ENCODE measurements at regions not wholly inside any gene's neighbourhood (a gene's known extent, or its start where the extent isn't known, plus 50 kb on each side); places are given as distances from the start of the nearest gene placed in this dataset.
"Not testable (repeated sequence)": the region's sequence is repeated elsewhere in the genome, so short reads cannot be mapped to it uniquely, and the experiment has no call there.

GRCh38 chr7:112930787-112931186 lies 140.6 kb upstream of the TMEM168 start:
- peak; percentile 35 for DNase-seq

- DNase-seq: peak; percentile 17
These were observed 139.2 kb upstream of the TMEM168 start for GRCh38 chr7:112929421-112929820.

GRCh38 chr7:112926018-112926417 lies 135.8 kb upstream of the TMEM168 start:
- DNase-seq: no peak

GRCh38 chr7:112922546-112922945 lies 132.4 kb upstream of the TMEM168 start:
- not testable (repeated sequence) for DNase-seq

- not testable (repeated sequence) for DNase-seq
These were observed 126.2 kb upstream of the TMEM168 start for GRCh38 chr7:112916431-112916830.

- no peak for DNase-seq
These were observed 117.9 kb upstream of the TMEM168 start for GRCh38 chr7:112908086-112908485.

- DNase-seq: no peak
These were observed 117.5 kb upstream of the TMEM168 start for GRCh38 chr7:112907658-112908057.

GRCh38 chr7:112905950-112906349 lies 115.8 kb upstream of the TMEM168 start:
- no peak for DNase-seq

- no peak for DNase-seq
These were observed 115.2 kb upstream of the TMEM168 start for GRCh38 chr7:112905413-112905812.

GRCh38 chr7:112898432-112899290 lies 108.5 kb upstream of the TMEM168 start:
- peak; percentile 69 for DNase-seq

GRCh38 chr7:112897839-112898431 lies 107.7 kb upstream of the TMEM168 start:
- no peak for DNase-seq

- no peak for DNase-seq
These were observed 105.9 kb upstream of the TMEM168 start for GRCh38 chr7:112896026-112896601.

- DNase-seq: peak; percentile 57
These were observed 102.1 kb upstream of the TMEM168 start for GRCh38 chr7:112892263-112892662.

GRCh38 chr7:112891698-112892097 lies 101.5 kb upstream of the TMEM168 start:
- DNase-seq: no peak

- no peak for DNase-seq
These were observed 99.7 kb upstream of the TMEM168 start for GRCh38 chr7:112889834-112890438.

- DNase-seq: no peak
These were observed 99.1 kb upstream of the TMEM168 start for GRCh38 chr7:112889268-112889667.

- peak; percentile 17 for DNase-seq
These were observed 98.6 kb upstream of the TMEM168 start for GRCh38 chr7:112888781-112889180.

- DNase-seq: no peak
These were observed 97.8 kb upstream of the TMEM168 start for GRCh38 chr7:112887976-112888375.

- no peak for DNase-seq
These were observed 97.1 kb upstream of the TMEM168 start for GRCh38 chr7:112887337-112887736.

- no peak for DNase-seq
These were observed 96.0 kb upstream of the TMEM168 start for GRCh38 chr7:112886208-112886607.

GRCh38 chr7:112882991-112883390 lies 92.8 kb upstream of the TMEM168 start:
- no peak for DNase-seq

GRCh38 chr7:112882511-112882910 lies 92.3 kb upstream of the TMEM168 start:
- DNase-seq: no peak

GRCh38 chr7:112882022-112882421 lies 91.8 kb upstream of the TMEM168 start:
- DNase-seq: no peak

Measured in fibroblast of skin of scalp (primary cell).